IMR-90 (cell line): ENCODE measurements at regions not wholly inside any gene's neighbourhood (a gene's known extent, or its start where the extent isn't known, plus 50 kb on each side); places are given as distances from the start of the nearest gene placed in this dataset.

Source experiments
- ATAC-seq: fragments of 200-7000 bp; cut with Tn5 transposase; 2 replicates; pipeline ENCODE4 v1.9.1; 2020; ENCODE audit warnings: low read depth, mild to moderate bottlenecking, moderate library complexity
- BruUV-seq: library from RNA; stranded (reverse); fragments of 400-500 nt; replicated peaks from 2 replicates; lab custom pipeline; 2021; lab: Mats Ljungman, UMichigan
- CTCF ChIA-PET: fragments of 300-600 bp; formaldehyde crosslinking; extraction: SDS; loops from one replicate; lab custom pipeline; 2021; ENCODE audit warnings: antibody characterized with exemption; lab: Yijun Ruan, JAX
- POLR2A ChIA-PET: fragments of 300-600 bp; sonication (Branson Sonifier 250); formaldehyde crosslinking; loops from one replicate; lab custom pipeline; 2022; ENCODE audit warnings: antibody characterized with exemption; ENCODE audit not compliant: unreplicated experiment; lab: Charles Lee
- DNase-seq: peaks from one replicate; pipeline ENCODE4 v3.0.0; 2013
- H2AFZ ChIP-seq: replicated peaks from 2 replicates; pipeline ENCODE3; 2013; ENCODE audit warnings: low read length, mild to moderate bottlenecking; ENCODE audit not compliant: poor library complexity
- H2AK5ac ChIP-seq: 2 replicates; pipeline ENCODE4 v1.6.1; 2013; ENCODE audit warnings: low read depth, low read length, inconsistent platforms
- H2AK9ac ChIP-seq: replicated peaks from 2 replicates; pipeline ENCODE3; 2013; ENCODE audit warnings: mild to moderate bottlenecking, low read depth, low read length, moderate library complexity; ENCODE audit not compliant: poor library complexity
- H2BK120ac ChIP-seq: 2 replicates; pipeline ENCODE4 v1.6.1; 2013; ENCODE audit warnings: low read depth, low read length, inconsistent platforms
- H2BK15ac ChIP-seq: 3 replicates; pipeline ENCODE4 v1.6.1; 2013; ENCODE audit warnings: low read depth, low read length, inconsistent platforms
- H2BK20ac ChIP-seq: 2 replicates; pipeline ENCODE4 v1.6.1; 2013; ENCODE audit warnings: low read depth, mild to moderate bottlenecking, inconsistent platforms, low read length, moderate library complexity
- H2BK5ac ChIP-seq: 2 replicates; pipeline ENCODE4 v1.6.1; 2013; ENCODE audit warnings: mild to moderate bottlenecking, low read depth, low read length, inconsistent platforms; ENCODE audit not compliant: poor library complexity, severe bottlenecking
- H3K14ac ChIP-seq: replicated peaks from 2 replicates; pipeline ENCODE4 v1.6.1; 2013; ENCODE audit warnings: low read depth, low read length, inconsistent platforms
- H3K18ac ChIP-seq: 2 replicates; pipeline ENCODE4 v1.6.1; 2013; ENCODE audit warnings: low read depth, low read length, control low read depth
- H3K23ac ChIP-seq: 2 replicates; pipeline ENCODE4 v1.6.1; 2013; ENCODE audit warnings: low read depth, low read length, inconsistent platforms
- H3K27ac ChIP-seq: 2 replicates; pipeline ENCODE4 v1.5.1; 2013; ENCODE audit warnings: mild to moderate bottlenecking, control low read depth, low read length; ENCODE audit not compliant: insufficient read depth
- H3K27me3 ChIP-seq: 2 replicates; pipeline ENCODE4 v1.6.1; 2013; ENCODE audit warnings: low read length; ENCODE audit not compliant: control insufficient read depth, insufficient read depth
- H3K36me3 ChIP-seq: 2 replicates; pipeline ENCODE4 v1.6.1; 2013; ENCODE audit warnings: low read length, mixed read lengths; ENCODE audit not compliant: control insufficient read depth, insufficient read depth
- H3K4ac ChIP-seq: 2 replicates; pipeline ENCODE4 v1.6.1; 2013; ENCODE audit warnings: low read depth, low read length, inconsistent platforms
- H3K4me1 ChIP-seq: 2 replicates; pipeline ENCODE4 v1.6.1; 2013; ENCODE audit warnings: low read length, mixed read lengths; ENCODE audit not compliant: control insufficient read depth, insufficient read depth
- H3K4me2 ChIP-seq: 2 replicates; pipeline ENCODE4 v1.6.1; 2013; ENCODE audit warnings: low read depth, mild to moderate bottlenecking, control low read depth, low read length, moderate library complexity
- H3K4me3 ChIP-seq: 2 replicates; pipeline ENCODE4 v1.5.1; 2013; ENCODE audit warnings: low read depth, mild to moderate bottlenecking, control low read depth, low read length, moderate library complexity; ENCODE audit not compliant: insufficient read depth
- H3K56ac ChIP-seq: 2 replicates; pipeline ENCODE4 v1.6.1; 2013; ENCODE audit warnings: low read length, inconsistent platforms; ENCODE audit not compliant: insufficient read depth; ENCODE audit errors: extremely low read depth
- H3K79me1 ChIP-seq, 2 experiments: 2 replicates each; pipeline ENCODE4 v1.6.1; 2013; ENCODE audit warnings: low read length in 2 of 2, inconsistent platforms in 1 of 2, low read depth in 1 of 2
- H3K9ac ChIP-seq: 2 replicates; pipeline ENCODE4 v1.6.1; 2013; ENCODE audit warnings: low read depth, low read length, control low read depth
- H3K9me1 ChIP-seq: 2 replicates; pipeline ENCODE4 v1.6.1; 2013; ENCODE audit warnings: low read length, inconsistent platforms; ENCODE audit not compliant: insufficient read depth
- H3K9me3 ChIP-seq: 2 replicates; pipeline ENCODE4 v1.6.1; 2013; ENCODE audit warnings: low read length; ENCODE audit not compliant: control insufficient read depth, insufficient read depth
- H4K20me1 ChIP-seq: 2 replicates; pipeline ENCODE4 v1.6.1; 2013; ENCODE audit warnings: low read length, inconsistent platforms; ENCODE audit not compliant: insufficient read depth
- H4K5ac ChIP-seq: 2 replicates; pipeline ENCODE4 v1.6.1; 2013; ENCODE audit warnings: mild to moderate bottlenecking, low read depth, low read length, control low read depth
- H4K8ac ChIP-seq, 2 experiments: 2 replicates each; pipeline ENCODE4 v1.6.1; 2013; ENCODE audit warnings: low read depth in 2 of 2, low read length in 2 of 2, control low read depth in 1 of 2, inconsistent platforms in 1 of 2
- H4K91ac ChIP-seq: 2 replicates; pipeline ENCODE4 v1.6.1; 2013; ENCODE audit warnings: low read depth, low read length, inconsistent platforms; ENCODE audit not compliant: insufficient read depth
- CHD1 ChIP-seq: IDR thresholded peaks from 2 replicates; pipeline ENCODE4 v1.6.1; 2012; ENCODE audit warnings: low read depth, low read length, improper control_type of control experiment
- FOS ChIP-seq: fragments of 150-350 bp; IDR thresholded peaks from 2 replicates; pipeline ENCODE4 v1.6.1; 2016; ENCODE audit warnings: low read depth, low read length
- MAFK ChIP-seq: IDR thresholded peaks from 2 replicates; pipeline ENCODE4 v1.6.1; 2012; ENCODE audit warnings: low read depth, low read length, improper control_type of control experiment
- RCOR1 ChIP-seq: IDR thresholded peaks from 2 replicates; pipeline ENCODE4 v1.6.1; 2012; ENCODE audit warnings: mild to moderate bottlenecking, low read length, improper control_type of control experiment; ENCODE audit not compliant: insufficient replicate concordance
- WGBS, 2 experiments: methylation state at CpG; one replicate each; pipeline versions ENCODE4 v1.1.5 to v1.1.7; 2013; ENCODE audit warnings: missing lambda C conversion rate in 2 of 2; ENCODE audit not compliant: insufficient read length in 1 of 2; ENCODE audit errors: extremely low coverage in 2 of 2; 5-methylcytosine and 5-hydroxymethylcytosine counted together
- dilution Hi-C: fragments of 300-500 bp; cut with HindIII; formaldehyde crosslinking; loops from one replicate; pipeline ENCODE4 v1.14.3; 2018; ENCODE audit warnings: low sequenced_read_pairs; ENCODE audit not compliant: unreplicated experiment
- in situ Hi-C: fragments of 300-500 bp; cut with MboI; formaldehyde crosslinking; loops from 3 replicates; pipeline ENCODE4 v1.14.3; 2019; ENCODE audit warnings: low sequenced_read_pairs, inconsistent platforms, mixed read lengths
- intact Hi-C: fragments of 100-400 bp; cut with micrococcal nuclease; formaldehyde crosslinking; loops from 2 replicates; pipeline ENCODE4 v1.10.0; 2022
- TF ChIP-seq, protein P1 (sequence below): fragments of 150-350 bp; IDR thresholded peaks from 2 replicates; pipeline ENCODE4 v1.6.1; 2017; ENCODE audit warnings: mild to moderate bottlenecking, antibody characterized with exemption, low read length, low read depth
- TF ChIP-seq, protein P2 (sequence below): fragments of 150-350 bp; IDR thresholded peaks from 2 replicates; pipeline ENCODE4 v1.6.1; 2016; ENCODE audit warnings: low read depth, mild to moderate bottlenecking, low read length, moderate library complexity, borderline replicate concordance
- TF ChIP-seq, protein P3 (sequence below): conservative IDR thresholded peaks from 2 replicates; pipeline ENCODE4 v1.5.1; 2012; ENCODE audit warnings: mild to moderate bottlenecking, low read depth, low read length, improper control_type of control experiment

DNA sequence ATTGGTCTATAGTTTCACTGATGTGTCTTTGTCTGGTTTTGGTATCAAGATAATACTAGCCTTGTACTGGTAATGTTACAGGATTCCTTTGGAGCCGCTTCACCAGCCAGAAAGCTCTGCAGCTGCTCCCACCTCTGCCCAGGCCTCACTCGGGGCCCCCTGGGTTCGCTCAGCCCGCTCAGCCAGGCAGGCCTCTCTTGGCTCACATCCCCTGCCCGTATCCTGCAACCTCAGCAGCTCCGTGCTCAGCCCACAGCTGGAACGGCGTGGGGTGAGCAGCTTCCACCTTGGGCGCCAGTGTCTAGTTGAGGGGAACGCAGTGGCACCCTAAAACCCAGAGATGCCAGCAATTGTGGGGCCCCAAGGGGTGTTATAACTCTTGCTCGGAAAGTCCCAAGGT lies 429.7 kb upstream of the ROBO2 start:
- H3K27ac ChIP-seq = no peak overlapping the region
- H4K5ac ChIP-seq = no peak overlapping the region
- no peak overlapping the region for H3K18ac ChIP-seq
- H3K27me3 ChIP-seq = no peaks in the 10 kb centered on the region
- CTCF ChIA-PET = no interaction called here
- H4K8ac ChIP-seq = no peak overlapping the region
- in situ Hi-C loops (no loop called here), intact Hi-C loops (no loop called here), dilution Hi-C loops (no loop called here)
- no TSS peak for BruUV-seq
- no peak overlapping the region for H2AK5ac ChIP-seq
- no peaks in the 10 kb centered on the region for H3K36me3 ChIP-seq
- no peak overlapping the region for H4K91ac ChIP-seq
- no peak overlapping the region for H2BK120ac ChIP-seq
- no peak overlapping the region for H2BK15ac ChIP-seq
- H2AFZ ChIP-seq = no peak overlapping the region
- H3K56ac ChIP-seq = no peak overlapping the region
- H2BK5ac ChIP-seq = no peak overlapping the region
- no peak overlapping the region for H3K4me2 ChIP-seq
- no peaks in the 10 kb centered on the region for H3K4me1 ChIP-seq
- no peaks in the 10 kb centered on the region for H3K79me1 ChIP-seq
- no peak overlapping the region for H3K23ac ChIP-seq
- no peak overlapping the region for H3K14ac ChIP-seq
- no peak overlapping the region for H3K4ac ChIP-seq
- ATAC-seq = no peak
- H2AK9ac ChIP-seq = no peak overlapping the region
- no peak for DNase-seq
- no peaks in the 10 kb centered on the region for H4K20me1 ChIP-seq
- no peak for TF ChIP-seq FOS
- TF ChIP-seq RCOR1 = no peak
- no peak for TF ChIP-seq MAFK
- TF ChIP-seq, protein P1, sequence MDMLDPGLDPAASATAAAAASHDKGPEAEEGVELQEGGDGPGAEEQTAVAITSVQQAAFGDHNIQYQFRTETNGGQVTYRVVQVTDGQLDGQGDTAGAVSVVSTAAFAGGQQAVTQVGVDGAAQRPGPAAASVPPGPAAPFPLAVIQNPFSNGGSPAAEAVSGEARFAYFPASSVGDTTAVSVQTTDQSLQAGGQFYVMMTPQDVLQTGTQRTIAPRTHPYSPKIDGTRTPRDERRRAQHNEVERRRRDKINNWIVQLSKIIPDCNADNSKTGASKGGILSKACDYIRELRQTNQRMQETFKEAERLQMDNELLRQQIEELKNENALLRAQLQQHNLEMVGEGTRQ = no peak
- no peak for TF ChIP-seq CHD1
- TF ChIP-seq, protein P2, sequence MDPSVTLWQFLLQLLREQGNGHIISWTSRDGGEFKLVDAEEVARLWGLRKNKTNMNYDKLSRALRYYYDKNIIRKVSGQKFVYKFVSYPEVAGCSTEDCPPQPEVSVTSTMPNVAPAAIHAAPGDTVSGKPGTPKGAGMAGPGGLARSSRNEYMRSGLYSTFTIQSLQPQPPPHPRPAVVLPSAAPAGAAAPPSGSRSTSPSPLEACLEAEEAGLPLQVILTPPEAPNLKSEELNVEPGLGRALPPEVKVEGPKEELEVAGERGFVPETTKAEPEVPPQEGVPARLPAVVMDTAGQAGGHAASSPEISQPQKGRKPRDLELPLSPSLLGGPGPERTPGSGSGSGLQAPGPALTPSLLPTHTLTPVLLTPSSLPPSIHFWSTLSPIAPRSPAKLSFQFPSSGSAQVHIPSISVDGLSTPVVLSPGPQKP = no peak
- TF ChIP-seq, protein P3, sequence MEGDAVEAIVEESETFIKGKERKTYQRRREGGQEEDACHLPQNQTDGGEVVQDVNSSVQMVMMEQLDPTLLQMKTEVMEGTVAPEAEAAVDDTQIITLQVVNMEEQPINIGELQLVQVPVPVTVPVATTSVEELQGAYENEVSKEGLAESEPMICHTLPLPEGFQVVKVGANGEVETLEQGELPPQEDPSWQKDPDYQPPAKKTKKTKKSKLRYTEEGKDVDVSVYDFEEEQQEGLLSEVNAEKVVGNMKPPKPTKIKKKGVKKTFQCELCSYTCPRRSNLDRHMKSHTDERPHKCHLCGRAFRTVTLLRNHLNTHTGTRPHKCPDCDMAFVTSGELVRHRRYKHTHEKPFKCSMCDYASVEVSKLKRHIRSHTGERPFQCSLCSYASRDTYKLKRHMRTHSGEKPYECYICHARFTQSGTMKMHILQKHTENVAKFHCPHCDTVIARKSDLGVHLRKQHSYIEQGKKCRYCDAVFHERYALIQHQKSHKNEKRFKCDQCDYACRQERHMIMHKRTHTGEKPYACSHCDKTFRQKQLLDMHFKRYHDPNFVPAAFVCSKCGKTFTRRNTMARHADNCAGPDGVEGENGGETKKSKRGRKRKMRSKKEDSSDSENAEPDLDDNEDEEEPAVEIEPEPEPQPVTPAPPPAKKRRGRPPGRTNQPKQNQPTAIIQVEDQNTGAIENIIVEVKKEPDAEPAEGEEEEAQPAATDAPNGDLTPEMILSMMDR = no peak
- POLR2A ChIA-PET = no interaction called here
- no peak overlapping the region for H2BK20ac ChIP-seq
- no peak overlapping the region for H3K4me3 ChIP-seq
- no peak overlapping the region for H3K9ac ChIP-seq
- no peaks in the 10 kb centered on the region for H3K9me1 ChIP-seq
- no peaks in the 10 kb centered on the region for H3K9me3 ChIP-seq
- 84% methylated on average over 10 of the region's 11 CpGs; no CpG with 5 or more reads in 1 of the 2 experiments for WGBS, 2 experiments
